IMR-90 (cell line): ENCODE measurements at regions not wholly inside any gene's neighbourhood (a gene's known extent, or its start where the extent isn't known, plus 50 kb on each side); places are given as distances from the start of the nearest gene placed in this dataset.

Experiments used
- ATAC-seq: fragments of 200-7000 bp; cut with Tn5 transposase; 2 replicates; pipeline ENCODE4 v1.9.1; 2020; ENCODE audit warnings: low read depth, mild to moderate bottlenecking, moderate library complexity
- BruUV-seq: library from RNA; stranded (reverse); fragments of 400-500 nt; replicated peaks from 2 replicates; lab custom pipeline; 2021; lab: Mats Ljungman, UMichigan
- CTCF ChIA-PET: fragments of 300-600 bp; formaldehyde crosslinking; extraction: SDS; loops from one replicate; lab custom pipeline; 2021; ENCODE audit warnings: antibody characterized with exemption; lab: Yijun Ruan, JAX
- POLR2A ChIA-PET: fragments of 300-600 bp; sonication (Branson Sonifier 250); formaldehyde crosslinking; loops from one replicate; lab custom pipeline; 2022; ENCODE audit warnings: antibody characterized with exemption; ENCODE audit not compliant: unreplicated experiment; lab: Charles Lee
- DNase-seq: peaks from one replicate; pipeline ENCODE4 v3.0.0; 2013
- H2AFZ ChIP-seq: replicated peaks from 2 replicates; pipeline ENCODE3; 2013; ENCODE audit warnings: low read length, mild to moderate bottlenecking; ENCODE audit not compliant: poor library complexity
- H2AK5ac ChIP-seq: 2 replicates; pipeline ENCODE4 v1.6.1; 2013; ENCODE audit warnings: low read depth, low read length, inconsistent platforms
- H2AK9ac ChIP-seq: replicated peaks from 2 replicates; pipeline ENCODE3; 2013; ENCODE audit warnings: mild to moderate bottlenecking, low read depth, low read length, moderate library complexity; ENCODE audit not compliant: poor library complexity
- H2BK120ac ChIP-seq: 2 replicates; pipeline ENCODE4 v1.6.1; 2013; ENCODE audit warnings: low read depth, low read length, inconsistent platforms
- H2BK15ac ChIP-seq: 3 replicates; pipeline ENCODE4 v1.6.1; 2013; ENCODE audit warnings: low read depth, low read length, inconsistent platforms
- H2BK20ac ChIP-seq: 2 replicates; pipeline ENCODE4 v1.6.1; 2013; ENCODE audit warnings: low read depth, mild to moderate bottlenecking, inconsistent platforms, low read length, moderate library complexity
- H2BK5ac ChIP-seq: 2 replicates; pipeline ENCODE4 v1.6.1; 2013; ENCODE audit warnings: mild to moderate bottlenecking, low read depth, low read length, inconsistent platforms; ENCODE audit not compliant: poor library complexity, severe bottlenecking
- H3K14ac ChIP-seq: replicated peaks from 2 replicates; pipeline ENCODE4 v1.6.1; 2013; ENCODE audit warnings: low read depth, low read length, inconsistent platforms
- H3K18ac ChIP-seq: 2 replicates; pipeline ENCODE4 v1.6.1; 2013; ENCODE audit warnings: low read depth, low read length, control low read depth
- H3K23ac ChIP-seq: 2 replicates; pipeline ENCODE4 v1.6.1; 2013; ENCODE audit warnings: low read depth, low read length, inconsistent platforms
- H3K27ac ChIP-seq: 2 replicates; pipeline ENCODE4 v1.5.1; 2013; ENCODE audit warnings: mild to moderate bottlenecking, control low read depth, low read length; ENCODE audit not compliant: insufficient read depth
- H3K27me3 ChIP-seq: 2 replicates; pipeline ENCODE4 v1.6.1; 2013; ENCODE audit warnings: low read length; ENCODE audit not compliant: control insufficient read depth, insufficient read depth
- H3K36me3 ChIP-seq: 2 replicates; pipeline ENCODE4 v1.6.1; 2013; ENCODE audit warnings: low read length, mixed read lengths; ENCODE audit not compliant: control insufficient read depth, insufficient read depth
- H3K4ac ChIP-seq: 2 replicates; pipeline ENCODE4 v1.6.1; 2013; ENCODE audit warnings: low read depth, low read length, inconsistent platforms
- H3K4me1 ChIP-seq: 2 replicates; pipeline ENCODE4 v1.6.1; 2013; ENCODE audit warnings: low read length, mixed read lengths; ENCODE audit not compliant: control insufficient read depth, insufficient read depth
- H3K4me2 ChIP-seq: 2 replicates; pipeline ENCODE4 v1.6.1; 2013; ENCODE audit warnings: low read depth, mild to moderate bottlenecking, control low read depth, low read length, moderate library complexity
- H3K4me3 ChIP-seq: 2 replicates; pipeline ENCODE4 v1.5.1; 2013; ENCODE audit warnings: low read depth, mild to moderate bottlenecking, control low read depth, low read length, moderate library complexity; ENCODE audit not compliant: insufficient read depth
- H3K56ac ChIP-seq: 2 replicates; pipeline ENCODE4 v1.6.1; 2013; ENCODE audit warnings: low read length, inconsistent platforms; ENCODE audit not compliant: insufficient read depth; ENCODE audit errors: extremely low read depth
- H3K79me1 ChIP-seq, 2 experiments: 2 replicates each; pipeline ENCODE4 v1.6.1; 2013; ENCODE audit warnings: low read length in 2 of 2, inconsistent platforms in 1 of 2, low read depth in 1 of 2
- H3K9ac ChIP-seq: 2 replicates; pipeline ENCODE4 v1.6.1; 2013; ENCODE audit warnings: low read depth, low read length, control low read depth
- H3K9me1 ChIP-seq: 2 replicates; pipeline ENCODE4 v1.6.1; 2013; ENCODE audit warnings: low read length, inconsistent platforms; ENCODE audit not compliant: insufficient read depth
- H3K9me3 ChIP-seq: 2 replicates; pipeline ENCODE4 v1.6.1; 2013; ENCODE audit warnings: low read length; ENCODE audit not compliant: control insufficient read depth, insufficient read depth
- H4K20me1 ChIP-seq: 2 replicates; pipeline ENCODE4 v1.6.1; 2013; ENCODE audit warnings: low read length, inconsistent platforms; ENCODE audit not compliant: insufficient read depth
- H4K5ac ChIP-seq: 2 replicates; pipeline ENCODE4 v1.6.1; 2013; ENCODE audit warnings: mild to moderate bottlenecking, low read depth, low read length, control low read depth
- H4K8ac ChIP-seq, 2 experiments: 2 replicates each; pipeline ENCODE4 v1.6.1; 2013; ENCODE audit warnings: low read depth in 2 of 2, low read length in 2 of 2, control low read depth in 1 of 2, inconsistent platforms in 1 of 2
- H4K91ac ChIP-seq: 2 replicates; pipeline ENCODE4 v1.6.1; 2013; ENCODE audit warnings: low read depth, low read length, inconsistent platforms; ENCODE audit not compliant: insufficient read depth
- BHLHE40 ChIP-seq: fragments of 150-350 bp; IDR thresholded peaks from 2 replicates; pipeline ENCODE4 v1.6.1; 2016; ENCODE audit warnings: mild to moderate bottlenecking, low read depth, low read length
- CEBPB ChIP-seq: IDR thresholded peaks from 2 replicates; pipeline ENCODE4 v1.6.1; 2012; ENCODE audit warnings: low read depth, low read length, improper control_type of control experiment
- CHD1 ChIP-seq: IDR thresholded peaks from 2 replicates; pipeline ENCODE4 v1.6.1; 2012; ENCODE audit warnings: low read depth, low read length, improper control_type of control experiment
- FOS ChIP-seq: fragments of 150-350 bp; IDR thresholded peaks from 2 replicates; pipeline ENCODE4 v1.6.1; 2016; ENCODE audit warnings: low read depth, low read length
- MAFK ChIP-seq: IDR thresholded peaks from 2 replicates; pipeline ENCODE4 v1.6.1; 2012; ENCODE audit warnings: low read depth, low read length, improper control_type of control experiment
- MXI1 ChIP-seq: IDR thresholded peaks from 2 replicates; pipeline ENCODE4 v1.6.1; 2012; ENCODE audit warnings: low read depth, mild to moderate bottlenecking, low read length, moderate library complexity, borderline replicate concordance
- POLR2A ChIP-seq: IDR thresholded peaks from 2 replicates; pipeline ENCODE4 v1.6.1; 2012; ENCODE audit warnings: mild to moderate bottlenecking, low read depth, low read length
- RAD21 ChIP-seq: IDR thresholded peaks from 2 replicates; pipeline ENCODE4 v1.6.1; 2012; ENCODE audit warnings: low read length, improper control_type of control experiment
- RCOR1 ChIP-seq: IDR thresholded peaks from 2 replicates; pipeline ENCODE4 v1.6.1; 2012; ENCODE audit warnings: mild to moderate bottlenecking, low read length, improper control_type of control experiment; ENCODE audit not compliant: insufficient replicate concordance
- SMC3 ChIP-seq: fragments of 150-350 bp; IDR thresholded peaks from 2 replicates; pipeline ENCODE4 v1.6.1; 2016; ENCODE audit warnings: low read depth, mild to moderate bottlenecking, antibody characterized with exemption, low read length, moderate library complexity
- WGBS, 2 experiments: methylation state at CpG; one replicate each; pipeline versions ENCODE4 v1.1.5 to v1.1.7; 2013; ENCODE audit warnings: missing lambda C conversion rate in 2 of 2; ENCODE audit not compliant: insufficient read length in 1 of 2; ENCODE audit errors: extremely low coverage in 2 of 2; 5-methylcytosine and 5-hydroxymethylcytosine counted together
- dilution Hi-C: fragments of 300-500 bp; cut with HindIII; formaldehyde crosslinking; loops from one replicate; pipeline ENCODE4 v1.14.3; 2018; ENCODE audit warnings: low sequenced_read_pairs; ENCODE audit not compliant: unreplicated experiment
- in situ Hi-C: fragments of 300-500 bp; cut with MboI; formaldehyde crosslinking; loops from 3 replicates; pipeline ENCODE4 v1.14.3; 2019; ENCODE audit warnings: low sequenced_read_pairs, inconsistent platforms, mixed read lengths
- intact Hi-C: fragments of 100-400 bp; cut with micrococcal nuclease; formaldehyde crosslinking; loops from 2 replicates; pipeline ENCODE4 v1.10.0; 2022
- TF ChIP-seq, protein P1 (sequence below): conservative IDR thresholded peaks from 2 replicates; pipeline ENCODE4 v1.5.1; 2012; ENCODE audit warnings: mild to moderate bottlenecking, low read depth, low read length, improper control_type of control experiment
- TF ChIP-seq, protein P2 (sequence below): fragments of 150-350 bp; IDR thresholded peaks from 2 replicates; pipeline ENCODE4 v1.6.1; 2017; ENCODE audit warnings: mild to moderate bottlenecking, antibody characterized with exemption, low read length, low read depth
- TF ChIP-seq, protein P3 (sequence below): fragments of 150-350 bp; IDR thresholded peaks from 2 replicates; pipeline ENCODE4 v1.6.1; 2016; ENCODE audit warnings: low read depth, mild to moderate bottlenecking, low read length, moderate library complexity, borderline replicate concordance

DNA sequence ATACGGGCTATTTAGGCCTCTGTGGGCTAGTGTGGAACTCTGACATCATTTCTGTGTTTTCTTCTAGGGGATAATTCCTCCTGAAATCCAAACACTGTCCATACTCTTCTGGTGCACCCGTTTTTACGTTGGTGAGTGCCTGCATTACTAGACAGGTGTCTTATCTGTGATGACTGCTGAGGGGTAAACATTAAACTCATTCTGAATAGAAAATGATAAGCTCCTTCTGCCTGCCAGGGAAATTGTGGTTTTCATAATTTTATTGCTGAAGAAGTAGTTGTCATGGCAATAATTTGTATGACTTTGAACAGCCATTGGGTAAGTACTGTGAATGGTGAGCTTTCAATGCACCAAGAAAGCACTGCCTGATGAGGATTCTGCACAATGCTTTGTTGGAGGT is 705.6 kb downstream of the UTRN start:
- Histone ChIP-seq H4K5ac (no peak overlapping the region), H3K4me1 (no peaks in the 10 kb centered on the region), H3K9ac (no peak overlapping the region), H2BK15ac (no peak overlapping the region), H3K56ac (no peak overlapping the region), H2BK20ac (no peak overlapping the region), H4K91ac (no peak overlapping the region), H3K4ac (no peak overlapping the region), H3K4me2 (no peak overlapping the region), H3K27ac (no peak overlapping the region), H2AK5ac (no peak overlapping the region), H3K36me3 (no peaks in the 10 kb centered on the region), H2BK5ac (no peak overlapping the region), H3K9me1 (no peaks in the 10 kb centered on the region; the same call in 1 of the 2 replicates), H3K27me3 (no peaks in the 10 kb centered on the region), H3K4me3 (no peak overlapping the region), H4K8ac (no peak overlapping the region), H2BK120ac (no peak overlapping the region), H3K79me1 (no peaks in the 10 kb centered on the region), H2AFZ (no peak overlapping the region), H3K14ac (no peak overlapping the region), H3K18ac (no peak overlapping the region), H3K9me3 (no peaks in the 10 kb centered on the region), H4K20me1 (no peaks in the 10 kb centered on the region), H2AK9ac (no peak overlapping the region), H3K23ac (no peak overlapping the region)
- DNase-seq (no peak), ATAC-seq (no peak)
- TF ChIP-seq CHD1 (no peak), FOS (no peak), POLR2A (no peak), MAFK (no peak), CEBPB (no peak), MXI1 (no peak), SMC3 (no peak), RCOR1 (no peak), BHLHE40 (no peak), RAD21 (no peak)
- TF ChIP-seq, protein P1, sequence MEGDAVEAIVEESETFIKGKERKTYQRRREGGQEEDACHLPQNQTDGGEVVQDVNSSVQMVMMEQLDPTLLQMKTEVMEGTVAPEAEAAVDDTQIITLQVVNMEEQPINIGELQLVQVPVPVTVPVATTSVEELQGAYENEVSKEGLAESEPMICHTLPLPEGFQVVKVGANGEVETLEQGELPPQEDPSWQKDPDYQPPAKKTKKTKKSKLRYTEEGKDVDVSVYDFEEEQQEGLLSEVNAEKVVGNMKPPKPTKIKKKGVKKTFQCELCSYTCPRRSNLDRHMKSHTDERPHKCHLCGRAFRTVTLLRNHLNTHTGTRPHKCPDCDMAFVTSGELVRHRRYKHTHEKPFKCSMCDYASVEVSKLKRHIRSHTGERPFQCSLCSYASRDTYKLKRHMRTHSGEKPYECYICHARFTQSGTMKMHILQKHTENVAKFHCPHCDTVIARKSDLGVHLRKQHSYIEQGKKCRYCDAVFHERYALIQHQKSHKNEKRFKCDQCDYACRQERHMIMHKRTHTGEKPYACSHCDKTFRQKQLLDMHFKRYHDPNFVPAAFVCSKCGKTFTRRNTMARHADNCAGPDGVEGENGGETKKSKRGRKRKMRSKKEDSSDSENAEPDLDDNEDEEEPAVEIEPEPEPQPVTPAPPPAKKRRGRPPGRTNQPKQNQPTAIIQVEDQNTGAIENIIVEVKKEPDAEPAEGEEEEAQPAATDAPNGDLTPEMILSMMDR: no peak
- TF ChIP-seq, protein P2, sequence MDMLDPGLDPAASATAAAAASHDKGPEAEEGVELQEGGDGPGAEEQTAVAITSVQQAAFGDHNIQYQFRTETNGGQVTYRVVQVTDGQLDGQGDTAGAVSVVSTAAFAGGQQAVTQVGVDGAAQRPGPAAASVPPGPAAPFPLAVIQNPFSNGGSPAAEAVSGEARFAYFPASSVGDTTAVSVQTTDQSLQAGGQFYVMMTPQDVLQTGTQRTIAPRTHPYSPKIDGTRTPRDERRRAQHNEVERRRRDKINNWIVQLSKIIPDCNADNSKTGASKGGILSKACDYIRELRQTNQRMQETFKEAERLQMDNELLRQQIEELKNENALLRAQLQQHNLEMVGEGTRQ: no peak
- TF ChIP-seq, protein P3, sequence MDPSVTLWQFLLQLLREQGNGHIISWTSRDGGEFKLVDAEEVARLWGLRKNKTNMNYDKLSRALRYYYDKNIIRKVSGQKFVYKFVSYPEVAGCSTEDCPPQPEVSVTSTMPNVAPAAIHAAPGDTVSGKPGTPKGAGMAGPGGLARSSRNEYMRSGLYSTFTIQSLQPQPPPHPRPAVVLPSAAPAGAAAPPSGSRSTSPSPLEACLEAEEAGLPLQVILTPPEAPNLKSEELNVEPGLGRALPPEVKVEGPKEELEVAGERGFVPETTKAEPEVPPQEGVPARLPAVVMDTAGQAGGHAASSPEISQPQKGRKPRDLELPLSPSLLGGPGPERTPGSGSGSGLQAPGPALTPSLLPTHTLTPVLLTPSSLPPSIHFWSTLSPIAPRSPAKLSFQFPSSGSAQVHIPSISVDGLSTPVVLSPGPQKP: no peak
- dilution Hi-C loops (no loop called here), in situ Hi-C loops (no loop called here), intact Hi-C loops (no loop called here)
- whole genome bisulfite sequencing, 2 experiments: no CpG with 5 or more reads among the region's 3 CpGs
- BruUV-seq: no TSS peak
- ChIA-PET POLR2A (no interaction called here), CTCF (interaction anchor here (1.7 kb wide), 1 partner anchor 13 kb away, joined by 7 read pairs; no protein-coding TSS in a partner anchor)
